GM12892 (cell line): ENCODE measurements at regions not wholly inside any gene's neighbourhood (a gene's known extent, or its start where the extent isn't known, plus 50 kb on each side); places are given as distances from the start of the nearest gene placed in this dataset.

ENCODE experiments used
- POLR2A ChIP-seq: IDR thresholded peaks from 2 replicates; pipeline ENCODE4 v1.6.1; 2011; ENCODE audit warnings: low read depth, low read length, control low read depth
- POLR2AphosphoS5 ChIP-seq: IDR thresholded peaks from 2 replicates; pipeline ENCODE4 v1.6.1; 2011; ENCODE audit warnings: low read depth, low read length, control low read depth
- TAF1 ChIP-seq: IDR thresholded peaks from 2 replicates; pipeline ENCODE4 v1.6.1; 2011; ENCODE audit warnings: low read depth, mild to moderate bottlenecking, control low read depth, low read length, borderline replicate concordance

GRCh38 chr16:64445245-64445644 is 676.6 kb downstream of the CDH11 start:
- TF ChIP-seq POLR2A = no peak
- TF ChIP-seq POLR2AphosphoS5 = no peak
- TF ChIP-seq TAF1 = no peak
